Fibroblast of villous mesenchyme (primary cell): ENCODE measurements at regions not wholly inside any gene's neighbourhood (a gene's known extent, or its start where the extent isn't known, plus 50 kb on each side); places are given as distances from the start of the nearest gene placed in this dataset.

Source experiments
- DNase-seq: peaks from one replicate; pipeline ENCODE4 v3.0.0-alpha.2; 2010; ENCODE audit warnings: low read depth
- H3K4me3 ChIP-seq: 2 replicates; pipeline ENCODE4 v1.5.1; 2011; ENCODE audit warnings: low read depth, mild to moderate bottlenecking, low read length
- TF ChIP-seq, protein P1 (sequence below): IDR thresholded peaks from 2 replicates; pipeline ENCODE4 v1.5.1; 2012; ENCODE audit warnings: low read depth, mild to moderate bottlenecking, low read length; ENCODE audit not compliant: insufficient read depth

GRCh38 chr6:92166666-92167065 is 1252.7 kb downstream of the EPHA7 start:
- DNase-seq, result no peak
- H3K4me3 ChIP-seq, result no peak overlapping the region
- TF ChIP-seq, protein P1, sequence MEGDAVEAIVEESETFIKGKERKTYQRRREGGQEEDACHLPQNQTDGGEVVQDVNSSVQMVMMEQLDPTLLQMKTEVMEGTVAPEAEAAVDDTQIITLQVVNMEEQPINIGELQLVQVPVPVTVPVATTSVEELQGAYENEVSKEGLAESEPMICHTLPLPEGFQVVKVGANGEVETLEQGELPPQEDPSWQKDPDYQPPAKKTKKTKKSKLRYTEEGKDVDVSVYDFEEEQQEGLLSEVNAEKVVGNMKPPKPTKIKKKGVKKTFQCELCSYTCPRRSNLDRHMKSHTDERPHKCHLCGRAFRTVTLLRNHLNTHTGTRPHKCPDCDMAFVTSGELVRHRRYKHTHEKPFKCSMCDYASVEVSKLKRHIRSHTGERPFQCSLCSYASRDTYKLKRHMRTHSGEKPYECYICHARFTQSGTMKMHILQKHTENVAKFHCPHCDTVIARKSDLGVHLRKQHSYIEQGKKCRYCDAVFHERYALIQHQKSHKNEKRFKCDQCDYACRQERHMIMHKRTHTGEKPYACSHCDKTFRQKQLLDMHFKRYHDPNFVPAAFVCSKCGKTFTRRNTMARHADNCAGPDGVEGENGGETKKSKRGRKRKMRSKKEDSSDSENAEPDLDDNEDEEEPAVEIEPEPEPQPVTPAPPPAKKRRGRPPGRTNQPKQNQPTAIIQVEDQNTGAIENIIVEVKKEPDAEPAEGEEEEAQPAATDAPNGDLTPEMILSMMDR, result no peak

DNA sequence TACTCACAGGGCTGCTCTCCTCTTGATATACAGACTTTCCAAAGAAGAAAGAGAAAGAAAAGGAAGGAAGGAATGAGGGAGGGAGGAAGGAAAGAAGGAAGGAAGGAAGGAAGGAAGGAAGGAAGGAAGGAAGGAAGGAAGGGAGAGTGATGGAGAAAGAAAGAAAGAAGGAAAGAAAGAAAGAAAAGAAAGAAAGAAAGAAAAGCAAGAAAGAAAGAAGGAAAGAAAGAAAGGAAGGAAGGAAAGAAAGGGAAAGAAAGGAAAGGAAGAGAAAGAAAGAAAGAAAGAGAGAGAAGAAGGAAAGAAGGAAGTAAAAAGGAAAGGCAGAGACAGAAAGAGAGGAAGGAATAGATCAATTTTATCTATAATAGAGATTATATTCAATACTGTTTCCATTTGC is 1257.4 kb downstream of the EPHA7 start:
- TF ChIP-seq, protein P1, result no peak
- no peak for DNase-seq
- H3K4me3 ChIP-seq, result no peak overlapping the region

GRCh38 chr6:92160226-92160625 is 1259.1 kb downstream of the EPHA7 start:
- TF ChIP-seq, protein P1, result no peak
- H3K4me3 ChIP-seq, result no peak overlapping the region
- DNase-seq, result no peak

DNA sequence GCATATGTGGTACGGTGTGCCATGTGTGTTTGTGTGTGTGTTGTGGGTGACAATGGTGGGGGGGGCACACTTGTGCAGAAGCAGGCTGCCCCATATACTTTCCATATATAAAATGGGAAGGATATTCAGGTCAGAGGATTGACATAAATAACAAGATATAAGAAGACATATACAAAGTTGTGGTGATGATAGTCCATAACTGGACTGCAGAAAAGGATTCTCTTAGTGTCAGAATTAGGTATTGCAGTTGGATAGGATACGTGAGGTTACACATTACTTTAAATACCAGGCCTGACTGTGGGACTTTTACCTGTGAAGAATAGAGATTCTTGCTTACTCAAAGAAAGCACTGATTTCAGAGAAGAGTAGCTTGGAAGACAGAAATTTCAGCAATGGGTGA is 1260.3 kb downstream of the EPHA7 start:
- DNase-seq, result no peak
- H3K4me3 ChIP-seq, result no peak overlapping the region
- TF ChIP-seq, protein P1, result no peak

- DNase-seq, result no peak
- H3K4me3 ChIP-seq, result no peak overlapping the region
- TF ChIP-seq, protein P1, result no peak
These were observed 1268.8 kb downstream of the EPHA7 start for GRCh38 chr6:92150553-92150952.

- H3K4me3 ChIP-seq, result no peak overlapping the region
- TF ChIP-seq, protein P1, result no peak
These were observed 1272.1 kb downstream of the EPHA7 start for GRCh38 chr6:92147246-92147645.

DNA sequence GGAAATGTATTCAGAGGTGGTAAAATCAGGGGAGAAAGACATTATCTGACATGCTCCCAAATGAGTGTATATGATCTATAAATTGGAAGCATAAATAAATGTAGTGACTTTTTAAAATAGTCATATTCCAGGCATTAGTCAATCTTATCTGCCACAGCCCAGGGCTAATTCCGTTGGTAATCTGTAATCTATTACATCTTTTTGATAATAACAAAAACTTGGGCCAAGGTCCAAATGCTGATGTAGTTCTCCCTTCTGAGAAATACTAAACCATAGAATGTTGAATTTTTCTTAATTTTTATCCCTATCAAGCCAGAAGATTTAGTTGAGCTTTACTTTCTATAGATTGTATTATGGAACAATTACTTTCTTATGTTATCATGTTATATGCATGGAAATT is 1279.8 kb downstream of the EPHA7 start:
- H3K4me3 ChIP-seq, result no peak overlapping the region
- TF ChIP-seq, protein P1, result no peak

More at GRCh38 chr6:92147246-92147645, 1272.1 kb downstream of the EPHA7 start:
- DNase-seq, result no peak

More for the DNA sequence above, 1279.8 kb downstream of the EPHA7 start:
- no peak for DNase-seq
